Activated T-helper 1 cell treated with anti-CD3 and anti-CD28 coated beads, Interleukin-2, amount 50 U/mL, for 16 hours (primary cell): ENCODE measurements at regions not wholly inside any gene's neighbourhood (a gene's known extent, or its start where the extent isn't known, plus 50 kb on each side); places are given as distances from the start of the nearest gene placed in this dataset.

Experiments used
- DNase-seq, 2 donors: peaks; one replicate each; pipeline ENCODE4 v3.0.0-alpha.2; 2020; ENCODE audit warnings: low read depth in 1 of 2, low spot score in 1 of 2

- DNase-seq, result no peak
Measured at GRCh38 chr12:124433147-124433874, 134.1 kb downstream of the NCOR2 start.

DNA sequence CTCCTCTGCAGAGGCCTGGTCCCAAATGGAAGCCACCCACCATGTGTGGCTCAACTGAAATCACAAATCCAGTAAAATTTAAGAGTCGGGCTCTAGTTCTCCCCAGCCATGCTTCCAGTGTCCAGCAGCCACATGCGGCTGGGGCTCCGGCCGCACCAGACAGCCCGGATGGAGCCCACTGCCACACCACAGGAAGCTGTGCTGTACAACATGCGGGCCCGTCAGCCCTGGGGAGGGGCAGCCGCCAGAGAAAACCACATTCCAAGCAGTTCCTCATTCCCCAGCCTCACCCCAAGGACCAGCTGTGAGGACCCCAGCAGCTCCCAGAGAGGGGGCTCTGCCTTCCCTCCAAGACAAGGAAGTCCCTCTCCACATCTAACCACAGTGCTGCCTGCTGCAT lies 135.0 kb downstream of the NCOR2 start:
- DNase-seq, result no peak

DNA sequence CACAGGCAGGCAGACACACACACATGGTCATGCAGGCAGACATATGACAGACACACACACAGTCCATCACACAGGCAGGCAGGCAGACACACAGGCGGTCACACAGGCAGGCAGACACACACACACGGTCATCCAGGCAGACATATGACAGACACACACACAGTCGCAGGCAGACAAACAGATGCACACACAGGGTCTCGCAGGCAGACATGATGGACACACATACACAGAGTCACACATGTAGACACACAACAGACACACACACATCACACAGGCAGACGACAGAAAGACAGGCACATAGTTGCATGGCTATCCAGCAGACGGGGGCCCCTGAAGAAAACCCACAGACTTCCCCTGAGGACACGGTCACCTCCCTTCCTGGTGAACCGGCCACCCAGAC lies 135.4 kb downstream of the NCOR2 start:
- DNase-seq, result no peak

GRCh38 chr12:124430491-124430890 lies 135.6 kb downstream of the RFLNA start:
- no peak for DNase-seq

- DNase-seq, result no peak
Measured at GRCh38 chr12:124429535-124429934, 134.6 kb downstream of the RFLNA start.

GRCh38 chr12:124428792-124429281 lies 133.9 kb downstream of the RFLNA start:
- DNase-seq, result no peak

DNA sequence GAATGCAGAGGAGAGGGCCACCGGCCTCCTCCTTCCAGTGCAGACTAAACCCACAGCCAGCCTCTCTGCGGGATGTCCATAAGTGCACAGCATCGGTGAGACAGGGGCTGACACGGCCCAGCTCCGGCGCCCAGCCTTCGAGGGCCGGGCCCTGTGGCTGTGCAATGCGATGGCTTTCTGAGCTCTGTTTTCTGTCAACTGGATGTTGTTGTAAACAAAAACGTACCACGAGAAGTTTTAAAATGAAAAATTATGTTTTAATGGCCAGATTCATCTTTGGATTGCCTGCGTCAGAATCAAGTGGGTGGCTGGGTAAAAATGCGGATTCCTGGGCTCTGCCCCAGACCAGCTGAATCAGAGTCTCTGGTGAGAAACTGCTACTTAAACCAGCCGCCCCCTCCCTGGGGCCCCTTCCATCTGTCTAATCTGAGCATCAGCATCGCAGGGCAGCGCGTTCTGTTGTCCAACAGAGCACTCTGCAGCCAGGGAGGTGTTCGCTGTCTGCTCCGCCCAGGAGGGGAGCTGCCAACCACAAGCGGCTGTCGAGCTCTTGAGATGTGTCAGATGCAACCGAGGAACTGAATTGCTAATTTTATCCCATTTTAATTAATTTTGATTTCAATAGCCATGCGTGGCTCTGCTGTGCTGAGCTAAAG lies 133.4 kb downstream of the RFLNA start:
- DNase-seq, result no peak

- no peak for DNase-seq
Measured at GRCh38 chr12:124426594-124427555, 132.0 kb downstream of the RFLNA start.

DNA sequence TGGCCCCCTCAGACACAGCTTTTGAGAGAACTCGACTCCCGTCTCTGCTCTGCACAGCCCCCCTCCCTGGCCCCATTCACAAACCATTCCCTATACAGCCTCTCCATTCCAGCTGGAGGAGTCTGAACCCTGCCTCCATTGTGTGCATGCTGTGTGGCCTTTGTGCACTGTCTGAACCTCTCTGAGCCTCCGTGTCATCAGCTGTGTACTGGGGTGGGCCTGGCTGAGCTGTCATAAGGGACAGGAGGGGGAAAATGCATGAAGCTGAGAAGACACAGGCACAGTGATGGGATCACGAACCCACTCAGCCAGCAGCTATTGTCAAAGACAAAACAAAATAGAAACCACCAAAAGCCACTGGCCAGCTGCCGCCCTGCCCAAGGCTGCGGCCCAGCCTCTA lies 130.8 kb downstream of the RFLNA start:
- no peak for DNase-seq

DNA sequence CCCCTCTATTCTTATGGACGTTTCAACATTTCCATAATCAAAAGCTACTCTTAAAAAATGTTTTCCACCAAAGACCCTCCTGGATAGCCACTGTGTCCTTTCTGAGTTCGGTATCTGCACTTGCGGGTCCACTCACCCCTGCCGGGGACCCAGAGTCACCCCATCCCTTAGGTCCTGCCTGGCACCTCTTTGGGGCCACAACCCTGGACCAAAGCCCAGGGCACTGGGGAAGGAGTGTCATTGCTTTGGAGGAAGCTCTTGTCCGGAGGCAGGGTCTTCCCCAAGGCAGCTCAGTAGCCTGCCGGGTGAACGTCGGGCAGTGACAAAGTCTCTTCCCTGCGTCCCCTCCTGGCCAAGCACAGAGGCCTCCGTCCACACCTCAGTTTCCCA lies 129.6 kb downstream of the RFLNA start:
- DNase-seq, result no peak

GRCh38 chr12:124423761-124424515 lies 129.0 kb downstream of the RFLNA start:
- DNase-seq, result no peak

GRCh38 chr12:124422570-124423523 lies 128.0 kb downstream of the RFLNA start:
- DNase-seq, result no peak

DNA sequence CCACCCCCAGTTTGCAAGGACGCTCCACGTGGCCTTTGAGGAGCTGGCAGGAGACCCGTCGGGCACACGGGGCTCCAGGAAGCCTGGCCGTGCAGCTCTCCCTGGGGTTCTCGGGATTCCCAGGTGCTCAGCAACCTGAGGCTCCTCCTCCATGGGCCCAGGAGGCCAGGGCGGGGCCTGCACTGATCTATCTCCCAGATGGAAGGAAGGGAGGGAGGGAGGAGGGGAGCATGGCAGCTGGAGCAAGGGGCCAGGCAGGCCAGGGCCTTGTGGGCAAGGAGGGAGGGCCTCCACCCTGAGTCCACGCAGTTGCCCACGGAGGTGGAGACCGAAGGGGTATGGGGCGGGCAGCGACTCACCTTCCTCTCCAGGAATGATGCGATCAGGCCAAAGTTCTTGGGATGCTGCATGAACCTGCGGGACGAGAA lies 127.3 kb downstream of the RFLNA start:
- DNase-seq, result no peak

DNA sequence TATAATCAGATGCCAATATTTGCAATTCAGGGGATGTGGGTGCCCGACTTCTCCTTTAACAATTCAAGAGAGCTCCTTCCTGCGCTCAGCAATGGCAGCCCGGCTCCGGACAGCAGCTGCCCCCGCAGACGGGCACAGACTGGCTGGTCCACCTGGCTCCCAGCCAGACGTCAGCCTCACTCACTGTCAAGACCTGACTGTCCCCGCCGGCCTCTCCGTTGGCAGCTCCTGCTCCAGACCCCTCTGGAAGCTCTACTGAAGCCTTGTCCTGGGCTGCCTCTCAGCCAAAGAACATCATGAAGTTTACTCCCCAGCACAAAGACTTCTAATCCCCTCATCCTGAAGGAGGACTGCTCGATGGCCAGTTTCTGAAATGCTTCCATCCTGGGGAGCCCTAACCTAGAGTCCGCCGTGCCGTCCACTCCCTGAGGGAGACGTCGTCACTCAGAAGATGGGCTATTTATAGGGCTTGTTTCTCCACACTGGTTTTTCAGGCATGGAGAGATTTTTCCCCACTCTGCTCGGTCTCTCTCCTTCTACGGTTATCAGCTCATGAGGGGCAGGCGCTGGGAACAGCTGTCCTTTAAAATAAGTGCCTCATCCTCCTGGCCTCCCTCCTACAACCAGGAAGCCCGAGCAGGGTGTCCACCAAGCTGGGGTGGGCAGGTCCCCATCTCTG lies 126.2 kb downstream of the RFLNA start:
- no peak for DNase-seq

GRCh38 chr12:124420041-124420995 lies 125.4 kb downstream of the RFLNA start:
- DNase-seq, result no peak

DNA sequence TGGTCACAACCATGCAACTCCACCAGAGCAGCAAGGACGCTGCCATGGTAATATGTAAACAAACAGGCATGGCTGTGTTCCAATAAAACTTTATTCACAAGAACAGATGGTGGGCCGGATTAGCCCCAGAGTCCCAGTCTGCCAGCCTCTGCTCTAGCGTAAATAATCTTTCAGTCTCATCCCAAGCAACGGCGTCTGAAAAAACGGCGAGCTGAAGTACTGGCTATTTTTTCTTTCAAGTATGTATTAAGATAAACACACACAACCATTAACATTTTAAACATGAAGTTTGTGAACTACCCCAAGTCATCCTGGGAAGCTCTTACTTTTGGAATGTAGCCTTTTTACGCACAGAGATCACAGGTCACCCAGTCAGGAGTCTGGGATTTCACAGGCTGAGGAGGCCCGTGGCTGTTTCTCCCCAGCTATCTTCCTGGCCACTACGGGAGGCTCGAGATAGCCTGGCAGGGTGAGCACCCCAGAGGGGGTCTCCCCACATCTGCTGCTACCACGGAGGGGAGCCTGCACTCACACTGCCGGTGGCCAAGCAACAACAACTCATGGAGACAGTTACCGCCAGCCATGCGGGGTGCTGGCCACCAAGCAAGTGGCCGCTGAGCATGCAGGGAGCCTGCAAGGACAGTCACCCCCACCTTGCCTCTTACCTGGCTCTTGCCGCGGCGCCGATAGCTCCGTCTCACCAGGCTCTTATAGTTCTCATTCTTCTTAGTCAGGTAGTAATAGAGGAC lies 124.6 kb downstream of the RFLNA start:
- DNase-seq, result no peak

- no peak for DNase-seq
Measured at GRCh38 chr12:124418791-124419190, 123.9 kb downstream of the RFLNA start.
